GM21786 (cell line): ENCODE measurements at regions not wholly inside any gene's neighbourhood (a gene's known extent, or its start where the extent isn't known, plus 50 kb on each side); places are given as distances from the start of the nearest gene placed in this dataset.
A peak's percentile ranks its signal among the peaks of the same experiment; 100 is the strongest.

Experiments
- ATAC-seq: cut with Tn5 transposase; IDR thresholded peaks from one replicate; pipeline ENCODE4 v1.9.1; 2021; ENCODE audit not compliant: unreplicated experiment

DNA sequence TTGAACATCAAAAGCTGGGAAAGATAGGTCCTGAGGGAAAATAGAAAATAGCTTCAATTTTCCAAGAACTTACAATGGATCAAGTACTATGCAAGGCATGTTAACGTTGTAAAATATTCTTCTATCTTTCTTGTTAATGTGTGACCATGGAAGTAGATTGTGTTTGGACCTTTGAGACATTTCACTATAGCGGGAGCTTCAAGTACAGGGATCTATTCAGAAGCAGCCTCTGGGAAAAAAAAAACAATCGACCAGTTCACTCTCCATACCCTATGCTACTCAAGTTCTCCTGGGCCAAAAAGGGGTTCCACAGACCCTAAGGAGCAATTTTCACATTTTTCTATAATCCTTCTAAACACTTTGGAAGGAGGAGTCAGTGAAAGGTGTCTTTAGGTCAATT is 54.1 kb upstream of the ATP10B start:
- no peak for ATAC-seq

DNA sequence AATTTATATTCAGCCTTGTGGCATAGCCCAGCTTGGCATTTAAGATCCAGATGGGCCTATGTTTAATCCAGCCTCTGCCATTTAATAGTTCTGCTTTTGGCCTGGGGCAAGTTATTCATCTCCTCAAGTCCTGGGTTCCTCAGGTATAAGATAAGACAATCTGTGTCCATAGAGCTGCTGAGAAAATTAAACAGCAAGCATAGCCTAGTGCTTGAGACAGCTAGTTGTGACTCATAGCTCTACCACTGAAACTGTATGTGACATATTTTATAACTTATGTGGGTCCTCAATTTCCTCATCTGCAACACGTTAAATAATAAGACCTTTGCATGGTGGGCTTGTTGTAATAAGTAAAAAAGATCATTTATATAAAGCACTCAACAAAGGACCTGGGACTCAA is 53.3 kb upstream of the ATP10B start:
- ATAC-seq, result peak; percentile 52

DNA sequence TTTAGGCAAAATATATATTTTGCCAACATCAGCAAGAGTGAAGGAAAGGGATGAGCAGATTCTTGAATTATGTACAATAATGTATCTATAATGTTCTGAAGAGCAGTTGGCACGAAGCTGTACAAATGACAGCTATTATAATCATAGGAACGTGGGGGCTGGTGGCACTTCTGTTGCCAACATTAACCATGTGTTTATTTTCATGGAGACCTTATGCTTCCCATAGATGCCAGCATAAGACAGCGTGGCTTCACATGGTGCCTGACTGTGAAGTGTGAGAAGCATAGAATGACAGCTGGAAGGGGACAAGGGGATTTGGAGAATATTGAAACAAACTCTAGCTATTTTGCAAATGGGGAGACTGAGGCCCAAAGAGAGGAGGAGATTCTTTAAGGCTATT is 52.6 kb upstream of the ATP10B start:
- ATAC-seq, result no peak

DNA sequence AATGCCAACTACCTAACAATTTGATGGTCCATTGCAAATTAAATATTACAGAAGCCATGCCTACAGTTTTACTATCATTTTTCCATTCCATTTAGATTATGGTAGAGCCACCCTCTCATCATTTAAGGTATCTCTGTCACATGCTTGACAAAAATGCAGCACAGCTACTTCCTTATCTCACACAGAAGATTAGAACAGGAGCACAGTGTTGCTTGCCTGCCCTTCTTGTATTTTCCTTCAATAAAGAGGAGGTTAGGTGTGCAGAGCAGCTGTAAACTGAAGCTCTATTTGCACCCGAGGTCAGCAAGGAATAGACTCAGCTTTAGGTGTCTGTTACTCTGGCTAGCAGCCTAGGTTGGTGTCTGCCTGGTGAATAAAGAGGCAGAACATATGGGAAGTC is 51.5 kb upstream of the ATP10B start:
- no peak for ATAC-seq

DNA sequence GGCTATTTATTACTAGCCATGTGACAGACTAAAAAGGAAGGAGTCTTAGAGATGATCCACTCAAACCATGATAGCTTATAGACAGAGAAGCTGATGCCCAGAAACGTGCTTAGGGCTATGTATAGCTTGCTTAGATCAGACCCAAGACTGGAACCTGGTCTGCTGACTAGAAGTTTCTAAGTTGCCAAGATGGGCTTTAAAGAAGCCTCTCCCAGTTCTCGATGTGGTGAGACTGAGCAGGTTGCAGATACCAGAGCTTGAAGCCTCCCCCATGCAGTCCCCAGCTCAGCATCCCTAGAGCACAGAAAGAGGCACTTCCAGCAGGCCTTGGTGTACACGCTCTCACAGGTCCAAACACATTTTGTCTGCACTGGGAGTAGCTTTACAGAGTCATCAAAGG is 51.1 kb upstream of the ATP10B start:
- no peak for ATAC-seq
